HepG2 (cell line): ENCODE measurements at regions not wholly inside any gene's neighbourhood (a gene's known extent, or its start where the extent isn't known, plus 50 kb on each side); places are given as distances from the start of the nearest gene placed in this dataset.

Experiments
- ATAC-seq: fragments of 200-7000 bp; cut with Tn5 transposase; 3 replicates; pipeline ENCODE4 v1.9.1; 2020; ENCODE audit warnings: mild to moderate bottlenecking, moderate library complexity
- BruUV-seq: library from RNA; stranded (reverse); fragments of 400-500 nt; replicated peaks from 2 replicates; lab custom pipeline; 2021; lab: Mats Ljungman, UMichigan
- CTCF ChIA-PET: fragments of 300-600 bp; formaldehyde crosslinking; extraction: SDS; loops from one replicate; lab custom pipeline; 2021; ENCODE audit warnings: low total read pairs, inconsistent platforms, low intra/inter-chr PET ratio; lab: Yijun Ruan, JAX
- POLR2A ChIA-PET: fragments of 350-600 bp; sonication (Branson Sonifier 250); formaldehyde crosslinking; loops from one replicate; lab custom pipeline; 2020; ENCODE audit warnings: antibody characterized with exemption, inconsistent platforms; lab: Yijun Ruan, JAX
- DNase-seq: peaks from one replicate; pipeline ENCODE4 v3.0.0-alpha.2; 2015; ENCODE audit warnings: low spot score
- FAIRE-seq: peaks from 3 replicates; lab custom pipeline; 2011; peaks lifted over from hg19 to GRCh38; lab: Jason Lieb, UNC
- H2AFZ ChIP-seq: one replicate; pipeline ENCODE4 v1.6.1; 2011; ENCODE audit warnings: low read length, inconsistent platforms
- H3K27ac ChIP-seq: fragments of 300-600 bp; 3 replicates; pipeline ENCODE4 v1.8.0; 2011; ENCODE audit warnings: mixed run types, mild to moderate bottlenecking, mixed read lengths, low read length, inconsistent platforms; ENCODE audit not compliant: insufficient read depth; ENCODE audit errors: extremely low read length
- H3K27me3 ChIP-seq, 2 experiments: fragments of 200-600 bp in 1 of 2; 2 replicates in 1 of 2; 3 replicates in 1 of 2; pipeline versions ENCODE4 v1.6.0 to v1.8.0; 2011; ENCODE audit warnings: low read length in 2 of 2, mild to moderate bottlenecking in 2 of 2, moderate library complexity in 2 of 2, inconsistent platforms in 1 of 2; ENCODE audit not compliant: insufficient read depth in 2 of 2, control insufficient read depth in 1 of 2
- H3K36me3 ChIP-seq, 2 experiments: fragments of 200-600 bp in 1 of 2; replicated peaks in 1 of 2; 2 replicates in 1 of 2; 3 replicates in 1 of 2; pipeline versions ENCODE4 v1.5.1 to v1.8.0; 2011; ENCODE audit warnings: low read length in 2 of 2, inconsistent platforms in 1 of 2; ENCODE audit not compliant: insufficient read depth in 2 of 2, control insufficient read depth in 1 of 2
- H3K4me1 ChIP-seq: 2 replicates; pipeline ENCODE4 v1.5.1; 2012; ENCODE audit warnings: low read length, inconsistent platforms; ENCODE audit not compliant: insufficient read depth
- H3K4me2 ChIP-seq: 2 replicates; pipeline ENCODE4 v1.6.0; 2011; ENCODE audit warnings: low read depth, low read length, inconsistent platforms
- H3K4me3 ChIP-seq, 3 experiments: fragments of 200-600 bp in 1 of 3; sonication (generic), shearing (Covaris generic) in 1 of 3; replicated peaks in 1 of 3; 2 replicates each; pipeline ENCODE4 v1.5.1; 2011 to 2016; ENCODE audit warnings: low read length in 3 of 3, inconsistent platforms in 2 of 3, low read depth in 2 of 3, mild to moderate bottlenecking in 2 of 3, control low read depth in 1 of 3, mixed read lengths in 1 of 3; ENCODE audit not compliant: insufficient read depth in 1 of 3
- H3K79me2 ChIP-seq: one replicate; pipeline ENCODE4 v1.6.1; 2011; ENCODE audit warnings: low read length, inconsistent platforms; ENCODE audit not compliant: insufficient read depth
- H3K9ac ChIP-seq: 2 replicates; pipeline ENCODE4 v1.6.0; 2011; ENCODE audit warnings: mild to moderate bottlenecking, low read depth, low read length, inconsistent platforms; ENCODE audit not compliant: insufficient read depth
- H3K9me3 ChIP-seq: 2 replicates; pipeline ENCODE4 v1.5.1; 2012; ENCODE audit warnings: mild to moderate bottlenecking, low read length
- H4K20me1 ChIP-seq: 2 replicates; pipeline ENCODE4 v1.6.0; 2011; ENCODE audit warnings: inconsistent platforms, mild to moderate bottlenecking, low read length, moderate library complexity; ENCODE audit not compliant: insufficient read depth
- CC2D1A ChIP-seq: sonication (generic); formaldehyde crosslinking; IDR thresholded peaks from 2 replicates; pipeline ENCODE4 v1.8.1; 2023; ENCODE audit warnings: mild to moderate bottlenecking, missing genetic modification reagents
- HNF1B ChIP-seq: sonication (generic); formaldehyde crosslinking; IDR thresholded peaks from 2 replicates; pipeline ENCODE4 v1.5.1; 2020; ENCODE audit warnings: mild to moderate bottlenecking, moderate library complexity, missing genetic modification reagents
- NR3C1 ChIP-seq: sonication (generic); formaldehyde crosslinking; IDR thresholded peaks from 2 replicates; pipeline ENCODE4 v1.4.0; 2020; ENCODE audit warnings: missing genetic modification reagents
- PAX8 ChIP-seq: sonication (generic); formaldehyde crosslinking; IDR thresholded peaks from 2 replicates; pipeline ENCODE4 v1.8.0; 2022; ENCODE audit warnings: mild to moderate bottlenecking, missing genetic modification reagents, borderline replicate concordance
- PLSCR1 ChIP-seq: sonication (generic); formaldehyde crosslinking; IDR thresholded peaks from 2 replicates; pipeline ENCODE4 v1.5.0; 2020; ENCODE audit warnings: missing genetic modification reagents, mild to moderate bottlenecking, borderline replicate concordance
- POLR2AphosphoS5 ChIP-seq: IDR thresholded peaks from 2 replicates; pipeline ENCODE4 v1.6.1; 2012; ENCODE audit warnings: low read depth, low read length
- SNRNP70 ChIP-seq: fragments of 200-400 bp; formaldehyde crosslinking; IDR thresholded peaks from 2 replicates; pipeline ENCODE4 v1.6.1; 2017; ENCODE audit warnings: mild to moderate bottlenecking, low read depth, low read length, moderate library complexity
- TEF ChIP-seq: sonication (generic); formaldehyde crosslinking; IDR thresholded peaks from 2 replicates; pipeline ENCODE4 v1.5.0; 2020; ENCODE audit warnings: missing genetic modification reagents
- ZNF275 ChIP-seq: sonication (generic); formaldehyde crosslinking; IDR thresholded peaks from 2 replicates; pipeline ENCODE4 v1.8.0; 2022; ENCODE audit warnings: missing genetic modification reagents, mild to moderate bottlenecking, inconsistent platforms, borderline replicate concordance
- ZNF484 ChIP-seq: sonication (generic); formaldehyde crosslinking; IDR thresholded peaks from 2 replicates; pipeline ENCODE4 v1.5.1; 2020; ENCODE audit warnings: mild to moderate bottlenecking, low read depth, missing genetic modification reagents, borderline replicate concordance
- WGBS: methylation state at CpG from one replicate; pipeline ENCODE4 v1.1.6; 2017; ENCODE audit warnings: low lambda C conversion rate; 5-methylcytosine and 5-hydroxymethylcytosine counted together
- in situ Hi-C: cut with HindIII; loops from 2 replicates; pipeline ENCODE4 v1.10.0; 2017; ENCODE audit warnings: low pct_unique_long_range_greater_than_20kb; ENCODE audit not compliant: extremely low pct_ligation_motif_present
- intact Hi-C: fragments of 100-400 bp; cut with micrococcal nuclease; formaldehyde crosslinking; loops from one replicate; pipeline ENCODE4 v1.10.0; 2022; ENCODE audit not compliant: unreplicated experiment

- 29% methylated on average over 5 of the region's 5 CpGs for WGBS
- Histone ChIP-seq H3K9me3 (no peaks in the 10 kb centered on the region), H3K4me3 (no peak overlapping the region), H3K36me3 (no peaks in the 10 kb centered on the region), H3K9ac (no peak overlapping the region), H2AFZ (no peak overlapping the region), H3K27me3 (no peaks in the 10 kb centered on the region), H3K79me2 (no peaks in the 10 kb centered on the region), H3K4me2 (no peak overlapping the region), H3K27ac (no peak overlapping the region), H4K20me1 (no peaks in the 10 kb centered on the region), H3K4me1 (no peaks in the 10 kb centered on the region)
- CTCF ChIA-PET = no interaction called here
- intact Hi-C loops (no loop called here), in situ Hi-C loops (no loop called here)
- BruUV-seq = no TSS peak
- FAIRE-seq (no peak), DNase-seq (no peak), ATAC-seq (no peak)
- POLR2A ChIA-PET = no interaction called here
- no peak for TF ChIP-seq ZNF275 (CRISPR knock-in tag)
- TF ChIP-seq POLR2AphosphoS5 = no peak
- no peak for TF ChIP-seq ZNF484 (CRISPR knock-in tag)
- no peak for TF ChIP-seq SNRNP70
- no peak for TF ChIP-seq CC2D1A (CRISPR knock-in tag)
- no peak for TF ChIP-seq NR3C1 (CRISPR knock-in tag)
- TF ChIP-seq PAX8 (CRISPR knock-in tag) = no peak
- TF ChIP-seq TEF (CRISPR knock-in tag) = no peak
- no peak for TF ChIP-seq HNF1B (CRISPR knock-in tag)
- no peak for TF ChIP-seq PLSCR1 (CRISPR knock-in tag)
- TF ChIP-seq, all 625 proteins: peak for 0
Observed at GRCh38 chr7:69434398-69434815, 163.9 kb upstream of the AUTS2 start.
